Activated CD4-positive, CD25-positive, alpha-beta regulatory T cell treated with anti-CD3 and anti-CD28 coated beads, Interleukin-2, amount 50 U/mL, for 16 hours (primary cell): ENCODE measurements at regions not wholly inside any gene's neighbourhood (a gene's known extent, or its start where the extent isn't known, plus 50 kb on each side); places are given as distances from the start of the nearest gene placed in this dataset.

Experiments
- DNase-seq: peaks from one replicate; pipeline ENCODE4 v3.0.0-alpha.2; 2020; ENCODE audit warnings: low read depth, low spot score

- no peak for DNase-seq
These were observed 55.6 kb downstream of the PBDC1 start for GRCh38 chrX:76228499-76228898.

- no peak for DNase-seq
These were observed 76.0 kb downstream of the PBDC1 start for GRCh38 chrX:76248901-76249300.

- no peak for DNase-seq
These were observed 80.6 kb downstream of the PBDC1 start for GRCh38 chrX:76253432-76253831.

- peak; percentile 0 for DNase-seq
These were observed 106.1 kb downstream of the PBDC1 start for GRCh38 chrX:76279007-76279406.
